ENCODE measurements at regions not wholly inside any gene's neighbourhood (a gene's known extent, or its start where the extent isn't known, plus 50 kb on each side); places are given as distances from the start of the nearest gene placed in this dataset.

- Mint-ChIP-seq H3K4me1 (peaks cover 9% of the 10 kb centered on the region), H3K27me3 (no peaks in the 10 kb centered on the region), H3K36me3 (no peaks in the 10 kb centered on the region), H3K4me3 (no peak overlapping the region), H3K9me3 (no peaks in the 10 kb centered on the region), H3K27ac (no peak overlapping the region)
- POLR2A ChIA-PET, result no interaction called here
- ATAC-seq (ENCODE audit: low read depth), result peak; percentile 70
- DNase-seq, result peak; percentile 35
Measured at GRCh38 chrX:16436348-16437188, 213.4 kb upstream of the S100G start.

- Mint-ChIP-seq H3K4me3 (no peak overlapping the region), H3K9me3 (no peaks in the 10 kb centered on the region), H3K36me3 (no peaks in the 10 kb centered on the region), H3K4me1 (no peaks in the 10 kb centered on the region), H3K27ac (no peak overlapping the region), H3K27me3 (no peaks in the 10 kb centered on the region)
- ATAC-seq (ENCODE audit: low read depth) (no peak), DNase-seq (no peak)
- POLR2A ChIA-PET, result no interaction called here
Measured at GRCh38 chrX:16440446-16440845, 209.5 kb upstream of the S100G start.

GRCh38 chrX:16444353-16444752, 205.6 kb upstream of the S100G start:
- no peak for DNase-seq
- no peak overlapping the region for H3K27ac Mint-ChIP-seq
- no peaks in the 10 kb centered on the region for H3K4me1 Mint-ChIP-seq
- no peak overlapping the region for H3K4me3 Mint-ChIP-seq
- H3K27me3 Mint-ChIP-seq, result no peaks in the 10 kb centered on the region
- no peaks in the 10 kb centered on the region for H3K9me3 Mint-ChIP-seq
- no peak for ATAC-seq (ENCODE audit: low read depth)
- no peaks in the 10 kb centered on the region for H3K36me3 Mint-ChIP-seq
- POLR2A ChIA-PET, result no interaction called here

GRCh38 chrX:16445166-16445752, 204.7 kb upstream of the S100G start:
- Mint-ChIP-seq H3K27me3 (no peaks in the 10 kb centered on the region), H3K27ac (no peak overlapping the region), H3K9me3 (no peaks in the 10 kb centered on the region), H3K36me3 (no peaks in the 10 kb centered on the region), H3K4me3 (no peak overlapping the region), H3K4me1 (peaks cover 1% of the 10 kb centered on the region)
- ATAC-seq (ENCODE audit: low read depth) (peak; percentile 63), DNase-seq (no peak)
- POLR2A ChIA-PET, result no interaction called here

GRCh38 chrX:16451334-16451733, 198.6 kb upstream of the S100G start:
- POLR2A ChIA-PET, result no interaction called here
- Mint-ChIP-seq H3K36me3 (no peaks in the 10 kb centered on the region), H3K9me3 (no peaks in the 10 kb centered on the region), H3K27me3 (no peaks in the 10 kb centered on the region), H3K4me3 (no peak overlapping the region), H3K4me1 (peaks cover 3% of the 10 kb centered on the region), H3K27ac (no peak overlapping the region)
- ATAC-seq (ENCODE audit: low read depth), result no peak
- no peak for DNase-seq

GRCh38 chrX:16454926-16455325, 195.0 kb upstream of the S100G start:
- no peaks in the 10 kb centered on the region for H3K9me3 Mint-ChIP-seq
- H3K4me1 Mint-ChIP-seq, result peaks cover 3% of the 10 kb centered on the region
- H3K4me3 Mint-ChIP-seq, result no peak overlapping the region
- ATAC-seq (ENCODE audit: low read depth) (no peak), DNase-seq (no peak)
- H3K27me3 Mint-ChIP-seq, result no peaks in the 10 kb centered on the region
- POLR2A ChIA-PET, result no interaction called here
- no peak overlapping the region for H3K27ac Mint-ChIP-seq
- H3K36me3 Mint-ChIP-seq, result no peaks in the 10 kb centered on the region

- H3K36me3 Mint-ChIP-seq, result no peaks in the 10 kb centered on the region
- no peak overlapping the region for H3K4me3 Mint-ChIP-seq
- ATAC-seq (ENCODE audit: low read depth) (no peak), DNase-seq (no peak)
- no peaks in the 10 kb centered on the region for H3K27me3 Mint-ChIP-seq
- H3K27ac Mint-ChIP-seq, result no peak overlapping the region
- H3K9me3 Mint-ChIP-seq, result no peaks in the 10 kb centered on the region
- no peaks in the 10 kb centered on the region for H3K4me1 Mint-ChIP-seq
- POLR2A ChIA-PET, result no interaction called here
Measured at GRCh38 chrX:16457239-16457638, 192.7 kb upstream of the S100G start.

GRCh38 chrX:16458208-16458607, 191.8 kb upstream of the S100G start:
- Mint-ChIP-seq H3K4me1 (no peaks in the 10 kb centered on the region), H3K27ac (no peak overlapping the region), H3K36me3 (no peaks in the 10 kb centered on the region), H3K9me3 (no peaks in the 10 kb centered on the region), H3K4me3 (no peak overlapping the region), H3K27me3 (no peaks in the 10 kb centered on the region)
- DNase-seq (no peak), ATAC-seq (ENCODE audit: low read depth) (no peak)
- POLR2A ChIA-PET, result no interaction called here

- H3K9me3 Mint-ChIP-seq, result no peaks in the 10 kb centered on the region
- DNase-seq (no peak), ATAC-seq (ENCODE audit: low read depth) (no peak)
- H3K4me1 Mint-ChIP-seq, result no peaks in the 10 kb centered on the region
- no peak overlapping the region for H3K4me3 Mint-ChIP-seq
- H3K27me3 Mint-ChIP-seq, result no peaks in the 10 kb centered on the region
- POLR2A ChIA-PET, result no interaction called here
- H3K36me3 Mint-ChIP-seq, result no peaks in the 10 kb centered on the region
- H3K27ac Mint-ChIP-seq, result no peak overlapping the region
Measured at GRCh38 chrX:16459008-16459407, 190.9 kb upstream of the S100G start.

- no peaks in the 10 kb centered on the region for H3K4me1 Mint-ChIP-seq
- ATAC-seq (ENCODE audit: low read depth), result no peak
- POLR2A ChIA-PET, result no interaction called here
- no peak for DNase-seq
- no peaks in the 10 kb centered on the region for H3K36me3 Mint-ChIP-seq
- no peaks in the 10 kb centered on the region for H3K27me3 Mint-ChIP-seq
- H3K4me3 Mint-ChIP-seq, result no peak overlapping the region
- no peaks in the 10 kb centered on the region for H3K9me3 Mint-ChIP-seq
- H3K27ac Mint-ChIP-seq, result no peak overlapping the region
Measured at GRCh38 chrX:16461968-16462367, 188.0 kb upstream of the S100G start.

GRCh38 chrX:16462912-16463311, 187.0 kb upstream of the S100G start:
- H3K4me3 Mint-ChIP-seq, result no peak overlapping the region
- H3K27ac Mint-ChIP-seq, result no peak overlapping the region
- H3K9me3 Mint-ChIP-seq, result no peaks in the 10 kb centered on the region
- H3K36me3 Mint-ChIP-seq, result no peaks in the 10 kb centered on the region
- no peaks in the 10 kb centered on the region for H3K27me3 Mint-ChIP-seq
- DNase-seq (no peak), ATAC-seq (ENCODE audit: low read depth) (no peak)
- POLR2A ChIA-PET, result no interaction called here
- no peaks in the 10 kb centered on the region for H3K4me1 Mint-ChIP-seq

- H3K27ac Mint-ChIP-seq, result no peak overlapping the region
- POLR2A ChIA-PET, result no interaction called here
- no peak for DNase-seq
- no peaks in the 10 kb centered on the region for H3K27me3 Mint-ChIP-seq
- H3K9me3 Mint-ChIP-seq, result no peaks in the 10 kb centered on the region
- no peak overlapping the region for H3K4me3 Mint-ChIP-seq
- no peaks in the 10 kb centered on the region for H3K4me1 Mint-ChIP-seq
- H3K36me3 Mint-ChIP-seq, result no peaks in the 10 kb centered on the region
- ATAC-seq (ENCODE audit: low read depth), result no peak
Measured at GRCh38 chrX:16464369-16464768, 185.6 kb upstream of the S100G start.

- Mint-ChIP-seq H3K9me3 (no peaks in the 10 kb centered on the region), H3K4me3 (no peak overlapping the region), H3K27ac (no peak overlapping the region), H3K36me3 (no peaks in the 10 kb centered on the region), H3K4me1 (no peaks in the 10 kb centered on the region), H3K27me3 (no peaks in the 10 kb centered on the region)
- POLR2A ChIA-PET, result no interaction called here
- no peak for DNase-seq
- ATAC-seq (ENCODE audit: low read depth), result no peak
Measured at GRCh38 chrX:16465081-16465876, 184.7 kb upstream of the S100G start.

Data from activated naive CD8-positive, alpha-beta T cell treated with anti-CD3 and anti-CD28 coated beads, Interleukin-2, amount 10 ng/mL, durations not matched to agents 7 days and 5 days (primary cell).